NCI-H82 treated with DMSO at 0.1 percent for 48 hours (cell line): ENCODE measurements at regions not wholly inside any gene's neighbourhood (a gene's known extent, or its start where the extent isn't known, plus 50 kb on each side); places are given as distances from the start of the nearest gene placed in this dataset.
"Not testable (repeated sequence)": the region's sequence is repeated elsewhere in the genome, so short reads cannot be mapped to it uniquely, and the experiment has no call there.

Experiments
- DNase-seq: peaks from one replicate; lab custom pipeline; 2025; ENCODE audit not compliant: unreplicated experiment; lab: John Stamatoyannopoulos, UW

- peak; percentile 54 for DNase-seq
Measured at GRCh38 chr1:185681034-185681633, 53.1 kb upstream of the HMCN1 start.

- no peak for DNase-seq
Measured at GRCh38 chr1:185680453-185680852, 53.7 kb upstream of the HMCN1 start.

GRCh38 chr1:185679220-185679619, 55.0 kb upstream of the HMCN1 start:
- no peak for DNase-seq

- no peak for DNase-seq
Measured at GRCh38 chr1:185676969-185677368, 57.2 kb upstream of the HMCN1 start.

GRCh38 chr1:185674201-185674600, 60.0 kb upstream of the HMCN1 start:
- DNase-seq, result no peak

GRCh38 chr1:185672719-185673360, 61.4 kb upstream of the HMCN1 start:
- no peak for DNase-seq

GRCh38 chr1:185670187-185670627, 64.0 kb upstream of the HMCN1 start:
- DNase-seq, result no peak

- DNase-seq, result no peak
Measured at GRCh38 chr1:185668013-185668412, 66.2 kb upstream of the HMCN1 start.

- DNase-seq, result no peak
Measured at GRCh38 chr1:185666582-185666981, 67.6 kb upstream of the HMCN1 start.

- no peak for DNase-seq
Measured at GRCh38 chr1:185663771-185664296, 70.4 kb upstream of the HMCN1 start.

- no peak for DNase-seq
Measured at GRCh38 chr1:185663332-185663731, 70.9 kb upstream of the HMCN1 start.

- no peak for DNase-seq
Measured at GRCh38 chr1:185661971-185662370, 72.2 kb upstream of the HMCN1 start.

- no peak for DNase-seq
Measured at GRCh38 chr1:185656663-185657062, 77.5 kb upstream of the HMCN1 start.

GRCh38 chr1:185654952-185655314, 79.3 kb upstream of the HMCN1 start:
- DNase-seq, result no peak

GRCh38 chr1:185654199-185654951, 79.8 kb upstream of the HMCN1 start:
- DNase-seq, result no peak

GRCh38 chr1:185653615-185654014, 80.6 kb upstream of the HMCN1 start:
- no peak for DNase-seq

- no peak for DNase-seq
Measured at GRCh38 chr1:185652348-185652747, 81.8 kb upstream of the HMCN1 start.

- DNase-seq, result no peak
Measured at GRCh38 chr1:185650602-185651230, 83.5 kb upstream of the HMCN1 start.

- DNase-seq, result no peak
Measured at GRCh38 chr1:185648858-185649589, 85.2 kb upstream of the HMCN1 start.

GRCh38 chr1:185647597-185648267, 86.5 kb upstream of the HMCN1 start:
- not testable (repeated sequence) for DNase-seq
